RPMI8226 (cell line): ENCODE measurements at regions not wholly inside any gene's neighbourhood (a gene's known extent, or its start where the extent isn't known, plus 50 kb on each side); places are given as distances from the start of the nearest gene placed in this dataset.

ENCODE experiments used
- DNase-seq: peaks from one replicate; pipeline ENCODE4 v3.0.0-alpha.2; 2015

- no peak for DNase-seq
Measured at GRCh38 chr14:61847861-61848260, 85.6 kb downstream of the SNAPC1 start.

GRCh38 chr14:61854898-61855297, 92.7 kb downstream of the SNAPC1 start:
- DNase-seq, result no peak

GRCh38 chr14:61860294-61860918, 98.2 kb downstream of the SNAPC1 start:
- DNase-seq, result peak; percentile 66

- no peak for DNase-seq
Measured at GRCh38 chr14:61861320-61861865, 99.2 kb downstream of the SNAPC1 start.

- no peak for DNase-seq
Measured at GRCh38 chr14:61864329-61864898, 102.2 kb downstream of the SNAPC1 start.

- peak; percentile 52 for DNase-seq
Measured at GRCh38 chr14:61866932-61867920, 105.0 kb downstream of the SNAPC1 start.

GRCh38 chr14:61868846-61869245, 106.6 kb downstream of the SNAPC1 start:
- DNase-seq, result no peak

GRCh38 chr14:61870163-61870562, 107.9 kb downstream of the SNAPC1 start:
- DNase-seq, result no peak

GRCh38 chr14:61872452-61872851, 110.2 kb downstream of the SNAPC1 start:
- peak; percentile 9 for DNase-seq

GRCh38 chr14:61875483-61875882, 113.3 kb downstream of the SNAPC1 start:
- no peak for DNase-seq

GRCh38 chr14:61876362-61877034, 114.3 kb downstream of the SNAPC1 start:
- no peak for DNase-seq

- no peak for DNase-seq
Measured at GRCh38 chr14:61877035-61877390, 114.8 kb downstream of the SNAPC1 start.

GRCh38 chr14:61877768-61878167, 115.5 kb downstream of the SNAPC1 start:
- no peak for DNase-seq

GRCh38 chr14:61878931-61879330, 116.7 kb downstream of the SNAPC1 start:
- no peak for DNase-seq

GRCh38 chr14:61881046-61881445, 118.8 kb downstream of the SNAPC1 start:
- DNase-seq, result no peak

GRCh38 chr14:61884711-61885110, 122.5 kb downstream of the SNAPC1 start:
- DNase-seq, result no peak

- no peak for DNase-seq
Measured at GRCh38 chr14:61885203-61885961, 123.2 kb downstream of the SNAPC1 start.

GRCh38 chr14:61887628-61888027, 125.4 kb downstream of the SNAPC1 start:
- no peak for DNase-seq

- DNase-seq, result peak; percentile 43
Measured at GRCh38 chr14:61889914-61890351, 127.7 kb downstream of the SNAPC1 start.

GRCh38 chr14:61891170-61891569, 128.9 kb downstream of the SNAPC1 start:
- DNase-seq, result no peak

- no peak for DNase-seq
Measured at GRCh38 chr14:61891810-61892209, 129.6 kb downstream of the SNAPC1 start.

GRCh38 chr14:61893371-61893940, 131.2 kb downstream of the SNAPC1 start:
- DNase-seq, result no peak
